Adrenal gland (tissue), 5 donors: ENCODE measurements at regions not wholly inside any gene's neighbourhood (a gene's known extent, or its start where the extent isn't known, plus 50 kb on each side); places are given as distances from the start of the nearest gene placed in this dataset.
"Not testable (repeated sequence)": the region's sequence is repeated elsewhere in the genome, so short reads cannot be mapped to it uniquely, and the experiment has no call there.

Source experiments
- CTCF ChIP-seq, 6 experiments: fragments of 450-650 bp in 4 of 6; fragments of 200-600 bp in 2 of 6; sonication (generic) in 1 of 6; IDR thresholded peaks; 1 replicate in 5 of 6; 2 replicates in 1 of 6; pipeline versions ENCODE4 v1.5.1 to v1.8.0; 2016 to 2021; ENCODE audit warnings: antibody characterized with exemption in 6 of 6, mild to moderate bottlenecking in 2 of 6, moderate library complexity in 1 of 6
- POLR2A ChIP-seq, 2 donors: fragments of 450-650 bp; IDR thresholded peaks; one replicate each; pipeline ENCODE4 v1.6.1; 2017; ENCODE audit warnings: antibody characterized with exemption in 2 of 2, mild to moderate bottlenecking in 2 of 2, moderate library complexity in 1 of 2
- donor health status: DM: no; HTN: no; CAD: no.

GRCh38 chr6:60947416-60947815 is 1338.6 kb downstream of the KHDRBS2 start:
- not testable (repeated sequence) for TF ChIP-seq CTCF, POLR2A (IDR thresholded peaks at IDR 0.05)
